ENCODE measurements at regions not wholly inside any gene's neighbourhood (a gene's known extent, or its start where the extent isn't known, plus 50 kb on each side); places are given as distances from the start of the nearest gene placed in this dataset.

DNA sequence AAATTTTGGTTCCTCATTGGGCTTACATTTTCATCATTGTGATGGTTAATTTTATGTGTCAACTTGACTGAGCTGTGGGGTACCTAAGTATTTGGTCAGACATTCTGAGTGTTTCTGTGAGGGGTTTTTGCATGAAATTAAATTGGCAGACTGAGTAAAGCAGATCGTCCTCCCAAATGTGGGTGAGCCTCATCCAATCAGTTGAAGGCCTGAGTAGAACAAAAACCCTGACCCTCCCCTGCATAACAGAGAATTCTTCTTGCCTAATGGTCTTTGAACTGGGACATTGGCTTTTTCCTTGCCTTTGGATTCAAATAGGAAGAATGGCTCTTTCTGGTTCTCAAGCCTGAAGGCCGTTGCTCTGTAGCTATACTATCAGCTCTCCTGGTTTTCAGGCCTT lies 59.1 kb upstream of the JUN start:
- 98 to 100% methylated on average over 2 of the region's 2 CpGs for WGBS, 2 donors
- DNase-seq (ENCODE audit: low spot score in 2 of 2): no peak
- Histone ChIP-seq H3K4me3 (no peak overlapping the region), H3K36me3 (no peaks in the 10 kb centered on the region), H3K27ac (no peak overlapping the region), H3K27me3 (no peaks in the 10 kb centered on the region), H3K4me1 (no peaks in the 10 kb centered on the region), H3K9me3 (no peaks in the 10 kb centered on the region)
- TF ChIP-seq EP300 (IDR thresholded peaks at IDR 0.05) (no peak), POLR2A (IDR thresholded peaks at IDR 0.05) (no peak)
- TF ChIP-seq, protein P1, sequence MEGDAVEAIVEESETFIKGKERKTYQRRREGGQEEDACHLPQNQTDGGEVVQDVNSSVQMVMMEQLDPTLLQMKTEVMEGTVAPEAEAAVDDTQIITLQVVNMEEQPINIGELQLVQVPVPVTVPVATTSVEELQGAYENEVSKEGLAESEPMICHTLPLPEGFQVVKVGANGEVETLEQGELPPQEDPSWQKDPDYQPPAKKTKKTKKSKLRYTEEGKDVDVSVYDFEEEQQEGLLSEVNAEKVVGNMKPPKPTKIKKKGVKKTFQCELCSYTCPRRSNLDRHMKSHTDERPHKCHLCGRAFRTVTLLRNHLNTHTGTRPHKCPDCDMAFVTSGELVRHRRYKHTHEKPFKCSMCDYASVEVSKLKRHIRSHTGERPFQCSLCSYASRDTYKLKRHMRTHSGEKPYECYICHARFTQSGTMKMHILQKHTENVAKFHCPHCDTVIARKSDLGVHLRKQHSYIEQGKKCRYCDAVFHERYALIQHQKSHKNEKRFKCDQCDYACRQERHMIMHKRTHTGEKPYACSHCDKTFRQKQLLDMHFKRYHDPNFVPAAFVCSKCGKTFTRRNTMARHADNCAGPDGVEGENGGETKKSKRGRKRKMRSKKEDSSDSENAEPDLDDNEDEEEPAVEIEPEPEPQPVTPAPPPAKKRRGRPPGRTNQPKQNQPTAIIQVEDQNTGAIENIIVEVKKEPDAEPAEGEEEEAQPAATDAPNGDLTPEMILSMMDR (IDR thresholded peaks at IDR 0.05): no peak

GRCh38 chr1:58844176-58844575 lies 60.3 kb upstream of the JUN start:
- no peak for DNase-seq (ENCODE audit: low spot score in 2 of 2)
- Histone ChIP-seq H3K4me1 (peaks cover 0 to 9% (median 4%) of the 10 kb centered on the region in 4 donors), H3K9me3 (no peaks in the 10 kb centered on the region), H3K36me3 (no peaks in the 10 kb centered on the region), H3K27me3 (no peaks in the 10 kb centered on the region), H3K27ac (no peak overlapping the region), H3K4me3 (no peak overlapping the region)
- WGBS, 2 donors: 90 to 95% methylated on average over 1 of the region's 1 CpG
- TF ChIP-seq, protein P1 (IDR thresholded peaks at IDR 0.05): no peak
- no peak for TF ChIP-seq EP300 (IDR thresholded peaks at IDR 0.05)
- TF ChIP-seq POLR2A (IDR thresholded peaks at IDR 0.05): no peak

GRCh38 chr1:58845942-58846341 lies 62.1 kb upstream of the JUN start:
- H3K4me3 ChIP-seq: no peak overlapping the region
- no peak overlapping the region for H3K27ac ChIP-seq
- H3K4me1 ChIP-seq: peaks cover 0 to 16% (median 7%) of the 10 kb centered on the region in 4 donors
- H3K36me3 ChIP-seq: no peaks in the 10 kb centered on the region
- TF ChIP-seq POLR2A (IDR thresholded peaks at IDR 0.05): peak in 1 of 2 donors; percentile 7
- TF ChIP-seq, protein P1 (IDR thresholded peaks at IDR 0.05): no peak
- TF ChIP-seq EP300 (IDR thresholded peaks at IDR 0.05): no peak
- no peaks in the 10 kb centered on the region for H3K9me3 ChIP-seq
- 92 to 93% methylated on average over 4 of the region's 4 CpGs for WGBS, 2 donors
- no peak for DNase-seq (ENCODE audit: low spot score in 2 of 2)
- H3K27me3 ChIP-seq: no peaks in the 10 kb centered on the region

GRCh38 chr1:58848818-58849411 lies 65.1 kb upstream of the JUN start:
- H3K4me3 ChIP-seq: no peak overlapping the region
- 22 to 26% methylated on average over 8 to 9 of the region's 9 CpGs for WGBS, 2 donors
- TF ChIP-seq POLR2A (IDR thresholded peaks at IDR 0.05): no peak
- TF ChIP-seq EP300 (IDR thresholded peaks at IDR 0.05): peak in 1 of 2 donors; percentile 34
- TF ChIP-seq, protein P1 (IDR thresholded peaks at IDR 0.05): no peak
- H3K4me1 ChIP-seq: peaks cover 0 to 33% (median 8%) of the 10 kb centered on the region in 4 donors
- DNase-seq (ENCODE audit: low spot score in 2 of 2): peak in 1 of 2 donors; percentile 36
- H3K27me3 ChIP-seq: no peaks in the 10 kb centered on the region
- H3K9me3 ChIP-seq: no peaks in the 10 kb centered on the region
- H3K27ac ChIP-seq: peak overlapping the region in 2 of 4 donors; percentile 29 to 60
- H3K36me3 ChIP-seq: no peaks in the 10 kb centered on the region

DNA sequence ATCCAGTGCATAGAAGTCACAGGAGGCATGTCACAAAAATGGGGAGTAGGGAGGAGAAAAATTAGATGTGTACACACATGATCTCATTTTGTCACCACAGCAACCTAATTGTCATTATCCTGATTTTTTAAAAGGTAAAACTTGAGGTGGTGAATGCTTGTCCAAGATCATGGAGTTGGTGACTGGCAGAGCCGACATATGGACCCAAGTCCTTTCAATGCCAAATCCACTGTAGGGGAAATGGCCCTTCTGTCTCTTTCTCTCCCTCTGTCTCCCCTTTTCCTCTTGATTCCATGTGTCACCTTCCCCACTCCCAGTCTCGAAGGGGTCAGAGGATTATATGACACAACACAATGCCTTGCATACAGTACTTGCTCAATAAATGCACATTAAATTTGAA lies 65.7 kb upstream of the JUN start:
- peak overlapping the region in 2 of 4 donors; percentile 29 to 60 for H3K27ac ChIP-seq
- peaks cover 0 to 39% (median 11%) of the 10 kb centered on the region in 4 donors for H3K4me1 ChIP-seq
- no peaks in the 10 kb centered on the region for H3K27me3 ChIP-seq
- H3K9me3 ChIP-seq: no peaks in the 10 kb centered on the region
- no peak overlapping the region for H3K4me3 ChIP-seq
- TF ChIP-seq EP300 (IDR thresholded peaks at IDR 0.05) (no peak), POLR2A (IDR thresholded peaks at IDR 0.05) (no peak)
- TF ChIP-seq, protein P1 (IDR thresholded peaks at IDR 0.05): no peak
- H3K36me3 ChIP-seq: no peaks in the 10 kb centered on the region
- WGBS, 2 donors: 87 to 93% methylated on average over 2 of the region's 2 CpGs
- no peak for DNase-seq (ENCODE audit: low spot score in 2 of 2)

Data from tibial nerve (tissue), 4 donors.